Lower leg skin (tissue), 3 donors: ENCODE measurements at regions not wholly inside any gene's neighbourhood (a gene's known extent, or its start where the extent isn't known, plus 50 kb on each side); places are given as distances from the start of the nearest gene placed in this dataset.

Experiments used
- CTCF ChIP-seq, 3 donors: fragments of 450-650 bp; IDR thresholded peaks; one replicate each; pipeline ENCODE4 v1.5.1; 2016; ENCODE audit warnings: antibody characterized with exemption in 3 of 3, mild to moderate bottlenecking in 3 of 3, moderate library complexity in 2 of 3
- POLR2A ChIP-seq, 2 donors: fragments of 450-650 bp; IDR thresholded peaks; one replicate each; pipeline ENCODE4 v1.6.1; 2016 to 2017; ENCODE audit warnings: antibody characterized with exemption in 2 of 2, mild to moderate bottlenecking in 1 of 2, moderate library complexity in 1 of 2

GRCh38 chr9:21720758-21721157, 81.7 kb upstream of the MTAP start:
- TF ChIP-seq CTCF (IDR thresholded peaks at IDR 0.05) (no peak), POLR2A (IDR thresholded peaks at IDR 0.05) (no peak)
